Bone marrow (tissue), 2 donors: ENCODE measurements at regions not wholly inside any gene's neighbourhood (a gene's known extent, or its start where the extent isn't known, plus 50 kb on each side); places are given as distances from the start of the nearest gene placed in this dataset.

Source experiments
- DNase-seq, 2 donors: peaks; one replicate each; lab custom pipeline; 2025; lab: John Stamatoyannopoulos, UW

GRCh38 chr6:22883061-22883717 lies 313.8 kb downstream of the HDGFL1 start:
- no peak for DNase-seq

- no peak for DNase-seq
Measured at GRCh38 chr6:22884456-22884855, 315.1 kb downstream of the HDGFL1 start.

GRCh38 chr6:22886650-22887581 lies 317.6 kb downstream of the HDGFL1 start:
- DNase-seq = no peak

GRCh38 chr6:22888163-22888752 lies 318.9 kb downstream of the HDGFL1 start:
- DNase-seq = no peak

GRCh38 chr6:22891934-22892333 lies 322.6 kb downstream of the HDGFL1 start:
- DNase-seq = no peak

GRCh38 chr6:22892452-22892851 lies 323.1 kb downstream of the HDGFL1 start:
- no peak for DNase-seq

GRCh38 chr6:22896696-22897095 lies 327.3 kb downstream of the HDGFL1 start:
- DNase-seq = no peak

- no peak for DNase-seq
Measured at GRCh38 chr6:22899426-22899825, 330.1 kb downstream of the HDGFL1 start.

GRCh38 chr6:22903826-22904225 lies 334.5 kb downstream of the HDGFL1 start:
- DNase-seq = no peak

- DNase-seq = no peak
Measured at GRCh38 chr6:22904431-22904830, 335.1 kb downstream of the HDGFL1 start.

GRCh38 chr6:22906091-22906549 lies 336.8 kb downstream of the HDGFL1 start:
- no peak for DNase-seq

- DNase-seq = no peak
Measured at GRCh38 chr6:22907085-22907484, 337.7 kb downstream of the HDGFL1 start.

GRCh38 chr6:22910370-22910769 lies 341.0 kb downstream of the HDGFL1 start:
- DNase-seq = no peak

GRCh38 chr6:22913612-22914011 lies 344.2 kb downstream of the HDGFL1 start:
- DNase-seq = no peak

- DNase-seq = no peak
Measured at GRCh38 chr6:22917344-22917743, 348.0 kb downstream of the HDGFL1 start.

GRCh38 chr6:22921828-22922227 lies 352.5 kb downstream of the HDGFL1 start:
- no peak for DNase-seq

- DNase-seq = no peak
Measured at GRCh38 chr6:22925304-22925835, 356.0 kb downstream of the HDGFL1 start.

- no peak for DNase-seq
Measured at GRCh38 chr6:22925920-22926789, 356.8 kb downstream of the HDGFL1 start.

GRCh38 chr6:22926790-22927354 lies 357.5 kb downstream of the HDGFL1 start:
- DNase-seq = no peak

GRCh38 chr6:22928775-22929174 lies 359.4 kb downstream of the HDGFL1 start:
- no peak for DNase-seq

GRCh38 chr6:22929311-22929985 lies 360.1 kb downstream of the HDGFL1 start:
- DNase-seq = peak in 1 of 2 donors; percentile 37
